CD4-positive, alpha-beta memory T cell (primary cell): ENCODE measurements at regions not wholly inside any gene's neighbourhood (a gene's known extent, or its start where the extent isn't known, plus 50 kb on each side); places are given as distances from the start of the nearest gene placed in this dataset.

Source experiments
- CTCF ChIA-PET: fragments of 350-600 bp; sonication (Branson Sonifier 250); formaldehyde crosslinking; loops from one replicate; lab custom pipeline; 2021; ENCODE audit warnings: inconsistent platforms; ENCODE audit not compliant: partially characterized antibody; lab: Charles Lee
- POLR2A ChIA-PET: fragments of 350-600 bp; sonication (Branson Sonifier 250); formaldehyde crosslinking; loops from one replicate; lab custom pipeline; 2021; ENCODE audit not compliant: partially characterized antibody; lab: Charles Lee
- DNase-seq, 5 donors: peaks; one replicate each; pipeline versions ENCODE4 v3.0.0 to v3.0.0-alpha.2; 2020 to 2022; ENCODE audit warnings: mixed read lengths in 1 of 5
- H3K27ac ChIP-seq: one replicate; pipeline ENCODE4 v1.7.0; 2013; ENCODE audit warnings: low read depth, low read length
- H3K27me3 ChIP-seq: 2 replicates; pipeline ENCODE4 v1.7.0; 2013; ENCODE audit warnings: mild to moderate bottlenecking, low read length, moderate library complexity; ENCODE audit not compliant: insufficient read depth
- H3K36me3 ChIP-seq: 2 replicates; pipeline ENCODE4 v1.7.0; 2013; ENCODE audit warnings: mild to moderate bottlenecking, low read length, moderate library complexity; ENCODE audit not compliant: insufficient read depth
- H3K4me1 ChIP-seq: 2 replicates; pipeline ENCODE4 v1.7.0; 2013; ENCODE audit warnings: mild to moderate bottlenecking, low read length, moderate library complexity; ENCODE audit not compliant: insufficient read depth
- H3K4me3 ChIP-seq, 2 donors: one replicate each; pipeline ENCODE4 v1.7.0; 2013; ENCODE audit warnings: low read length in 2 of 2, mild to moderate bottlenecking in 1 of 2
- H3K9me3 ChIP-seq, 2 donors: one replicate each; pipeline ENCODE4 v1.7.0; 2013; ENCODE audit warnings: low read length in 2 of 2, control low read depth in 1 of 2; ENCODE audit not compliant: control insufficient read depth in 1 of 2
- H3K27ac Mint-ChIP-seq, 7 donors: one replicate each; pipeline ENCODE4 v1.8.0; 2020 to 2021; ENCODE audit warnings: mixed read lengths in 7 of 7, mild to moderate bottlenecking in 6 of 7, inconsistent platforms in 3 of 7, moderate library complexity in 3 of 7
- H3K27me3 Mint-ChIP-seq, 2 donors: one replicate each; pipeline ENCODE4 v1.8.0; 2020 to 2021; ENCODE audit warnings: mixed read lengths in 2 of 2
- H3K36me3 Mint-ChIP-seq, 2 donors: one replicate each; pipeline ENCODE4 v1.8.0; 2020 to 2021; ENCODE audit warnings: mixed read lengths in 2 of 2, inconsistent platforms in 1 of 2, mild to moderate bottlenecking in 1 of 2
- H3K4me1 Mint-ChIP-seq, 4 donors: one replicate each; pipeline ENCODE4 v1.8.0; 2020 to 2021; ENCODE audit warnings: mixed read lengths in 4 of 4, mild to moderate bottlenecking in 1 of 4
- H3K4me3 Mint-ChIP-seq, 8 donors: one replicate each; pipeline ENCODE4 v1.8.0; 2020 to 2021; ENCODE audit warnings: mixed read lengths in 8 of 8, mild to moderate bottlenecking in 7 of 8, moderate library complexity in 6 of 8, inconsistent platforms in 3 of 8
- H3K9me3 Mint-ChIP-seq, 8 donors: one replicate each; pipeline ENCODE4 v1.8.0; 2020 to 2021; ENCODE audit warnings: mixed read lengths in 8 of 8, mild to moderate bottlenecking in 5 of 8, inconsistent platforms in 3 of 8, moderate library complexity in 1 of 8
- intact Hi-C: fragments of 100-400 bp; cut with micrococcal nuclease; formaldehyde crosslinking; loops from one replicate; pipeline ENCODE4 v1.15.1; 2023

GRCh38 chr4:84401701-84402306 is 97.3 kb downstream of the NKX6-1 start:
- no peaks in the 10 kb centered on the region for H3K4me1 ChIP-seq
- H3K27ac Mint-ChIP-seq: no peak overlapping the region
- no peaks in the 10 kb centered on the region for H3K36me3 Mint-ChIP-seq
- H3K27me3 Mint-ChIP-seq: peaks cover 0 to 6% of the 10 kb centered on the region in 2 donors
- intact Hi-C loops: no loop called here
- H3K36me3 ChIP-seq: no peaks in the 10 kb centered on the region
- POLR2A ChIA-PET: no interaction called here
- no peak overlapping the region for H3K4me3 Mint-ChIP-seq
- H3K9me3 Mint-ChIP-seq: peaks cover 0 to 2% (median 0%) of the 10 kb centered on the region in 8 donors
- no peaks in the 10 kb centered on the region for H3K9me3 ChIP-seq
- no peaks in the 10 kb centered on the region for H3K4me1 Mint-ChIP-seq
- no peak overlapping the region for H3K4me3 ChIP-seq
- H3K27me3 ChIP-seq: no peaks in the 10 kb centered on the region
- no peak for DNase-seq
- no peak overlapping the region for H3K27ac ChIP-seq
- CTCF ChIA-PET: no interaction called here

DNA sequence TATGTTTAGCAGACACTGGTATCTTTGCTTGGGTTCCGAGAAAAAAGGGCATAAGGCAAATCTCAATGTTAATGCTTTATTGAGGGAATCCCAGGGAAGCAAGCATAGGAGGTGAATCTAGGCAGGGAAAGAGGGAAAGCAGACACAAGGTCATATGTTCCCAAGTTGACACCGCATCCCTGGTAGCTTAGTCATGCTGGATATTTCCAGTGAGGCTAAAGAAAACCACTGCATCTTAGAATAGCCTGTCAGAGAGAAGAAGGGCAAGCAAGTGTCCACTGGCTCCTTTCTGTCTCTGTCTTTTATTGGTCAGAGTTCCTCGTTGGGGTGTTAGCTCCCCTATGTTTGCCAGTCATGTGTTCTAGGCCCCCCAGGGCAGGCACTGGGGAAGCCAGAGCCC is 104.7 kb downstream of the NKX6-1 start:
- Histone ChIP-seq H3K36me3 (no peaks in the 10 kb centered on the region), H3K9me3 (no peaks in the 10 kb centered on the region), H3K27me3 (no peaks in the 10 kb centered on the region), H3K4me3 (no peak overlapping the region), H3K27ac (no peak overlapping the region), H3K4me1 (no peaks in the 10 kb centered on the region)
- CTCF ChIA-PET: no interaction called here
- Mint-ChIP-seq H3K4me3 (no peak overlapping the region), H3K4me1 (no peaks in the 10 kb centered on the region), H3K27ac (no peak overlapping the region), H3K36me3 (no peaks in the 10 kb centered on the region), H3K9me3 (peaks cover 0 to 4% (median 0%) of the 10 kb centered on the region in 8 donors), H3K27me3 (peaks cover 0 to 1% of the 10 kb centered on the region in 2 donors)
- POLR2A ChIA-PET: no interaction called here
- intact Hi-C loops: no loop called here
- DNase-seq: no peak

GRCh38 chr4:84392951-84393590 is 106.0 kb downstream of the NKX6-1 start:
- no peak overlapping the region for H3K4me3 Mint-ChIP-seq
- H3K27ac Mint-ChIP-seq: no peak overlapping the region
- H3K36me3 ChIP-seq: no peaks in the 10 kb centered on the region
- H3K4me1 ChIP-seq: no peaks in the 10 kb centered on the region
- no peaks in the 10 kb centered on the region for H3K4me1 Mint-ChIP-seq
- peaks cover 0 to 1% of the 10 kb centered on the region in 2 donors for H3K27me3 Mint-ChIP-seq
- intact Hi-C loops: no loop called here
- POLR2A ChIA-PET: no interaction called here
- H3K4me3 ChIP-seq: no peak overlapping the region
- H3K9me3 ChIP-seq: no peaks in the 10 kb centered on the region
- no peaks in the 10 kb centered on the region for H3K36me3 Mint-ChIP-seq
- no peaks in the 10 kb centered on the region for H3K27me3 ChIP-seq
- DNase-seq: no peak
- CTCF ChIA-PET: no interaction called here
- no peak overlapping the region for H3K27ac ChIP-seq
- peaks cover 0 to 7% (median 0%) of the 10 kb centered on the region in 8 donors for H3K9me3 Mint-ChIP-seq

GRCh38 chr4:84389406-84389805 is 109.7 kb downstream of the NKX6-1 start:
- peaks cover 0 to 2% (median under 1%) of the 10 kb centered on the region in 8 donors for H3K9me3 Mint-ChIP-seq
- Histone ChIP-seq H3K27me3 (no peaks in the 10 kb centered on the region), H3K4me1 (no peaks in the 10 kb centered on the region), H3K9me3 (no peaks in the 10 kb centered on the region), H3K27ac (no peak overlapping the region), H3K36me3 (no peaks in the 10 kb centered on the region), H3K4me3 (no peak overlapping the region)
- no peaks in the 10 kb centered on the region for H3K36me3 Mint-ChIP-seq
- no peak overlapping the region for H3K4me3 Mint-ChIP-seq
- ChIA-PET CTCF (no interaction called here), POLR2A (no interaction called here)
- H3K27ac Mint-ChIP-seq: no peak overlapping the region
- H3K4me1 Mint-ChIP-seq: no peaks in the 10 kb centered on the region
- intact Hi-C loops: no loop called here
- DNase-seq: no peak
- peaks cover 0 to 4% of the 10 kb centered on the region in 2 donors for H3K27me3 Mint-ChIP-seq

- H3K4me1 ChIP-seq: no peaks in the 10 kb centered on the region
- POLR2A ChIA-PET: no interaction called here
These were observed 113.9 kb downstream of the NKX6-1 start for GRCh38 chr4:84385203-84385602.

DNA sequence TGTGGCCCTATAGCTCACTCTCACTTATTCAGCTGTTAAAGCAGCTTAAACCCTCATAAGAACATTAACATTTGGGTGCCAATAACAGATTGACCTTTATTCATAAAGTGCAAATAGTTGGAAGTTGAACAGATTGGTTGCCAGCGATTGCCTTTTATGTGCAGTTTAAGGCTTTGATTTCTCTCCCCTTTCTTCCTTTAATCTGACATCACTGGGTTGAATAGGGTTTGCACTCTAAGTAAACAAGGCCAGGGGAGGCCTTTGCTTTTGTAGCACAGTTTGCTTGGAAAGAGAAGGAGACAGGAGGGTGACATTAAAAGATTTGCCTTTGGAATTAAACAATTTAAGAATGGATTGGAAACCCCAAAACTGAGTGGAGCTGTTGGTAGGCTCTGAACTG is 114.3 kb downstream of the NKX6-1 start:
- Mint-ChIP-seq H3K27me3 (peaks cover 0 to 7% of the 10 kb centered on the region in 2 donors), H3K36me3 (no peaks in the 10 kb centered on the region), H3K4me1 (no peaks in the 10 kb centered on the region), H3K9me3 (peaks cover 0 to 5% (median 0%) of the 10 kb centered on the region in 8 donors), H3K27ac (no peak overlapping the region), H3K4me3 (no peak overlapping the region)
- DNase-seq: no peak
- Histone ChIP-seq H3K27ac (no peak overlapping the region), H3K36me3 (no peaks in the 10 kb centered on the region), H3K27me3 (no peaks in the 10 kb centered on the region), H3K4me1 (no peaks in the 10 kb centered on the region), H3K4me3 (no peak overlapping the region), H3K9me3 (no peaks in the 10 kb centered on the region)
- intact Hi-C loops: no loop called here
- ChIA-PET POLR2A (no interaction called here), CTCF (no interaction called here)

More at GRCh38 chr4:84385203-84385602, 113.9 kb downstream of the NKX6-1 start:
- Mint-ChIP-seq H3K9me3 (peaks cover 0 to 5% (median 0%) of the 10 kb centered on the region in 8 donors), H3K27ac (no peak overlapping the region), H3K27me3 (peaks cover 0 to 5% of the 10 kb centered on the region in 2 donors), H3K4me3 (no peak overlapping the region), H3K4me1 (no peaks in the 10 kb centered on the region), H3K36me3 (no peaks in the 10 kb centered on the region)
- Histone ChIP-seq H3K36me3 (no peaks in the 10 kb centered on the region), H3K27ac (no peak overlapping the region), H3K27me3 (no peaks in the 10 kb centered on the region), H3K4me3 (no peak overlapping the region), H3K9me3 (no peaks in the 10 kb centered on the region)
- CTCF ChIA-PET: no interaction called here
- DNase-seq: no peak
- intact Hi-C loops: no loop called here

DNA sequence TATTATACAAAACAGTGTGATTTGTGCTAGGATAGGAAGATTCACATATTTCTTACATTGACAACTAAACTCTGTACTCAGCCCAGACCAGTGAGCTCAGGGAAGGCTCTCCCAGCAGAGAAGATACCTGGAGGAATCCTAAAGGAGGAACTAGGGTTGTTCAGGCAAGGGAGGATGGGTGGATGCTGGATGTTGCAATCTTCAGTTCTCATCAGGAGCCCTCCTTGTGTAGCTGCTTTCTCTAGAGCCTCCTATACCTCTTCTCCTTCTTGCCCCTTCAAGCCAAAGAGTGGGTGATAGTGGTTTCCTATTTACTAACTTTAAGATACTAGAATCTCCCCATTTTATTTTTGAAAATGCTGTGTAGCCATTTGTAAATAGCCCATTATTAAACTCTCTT is 117.3 kb downstream of the NKX6-1 start:
- no peak for DNase-seq
- Mint-ChIP-seq H3K4me1 (no peaks in the 10 kb centered on the region), H3K36me3 (no peaks in the 10 kb centered on the region), H3K27me3 (peaks cover 0 to 7% of the 10 kb centered on the region in 2 donors), H3K27ac (no peak overlapping the region), H3K9me3 (peaks cover 0 to 2% (median 0%) of the 10 kb centered on the region in 8 donors), H3K4me3 (no peak overlapping the region)
- intact Hi-C loops: no loop called here
- Histone ChIP-seq H3K9me3 (no peaks in the 10 kb centered on the region), H3K4me3 (no peak overlapping the region), H3K27ac (no peak overlapping the region), H3K4me1 (no peaks in the 10 kb centered on the region), H3K36me3 (no peaks in the 10 kb centered on the region), H3K27me3 (no peaks in the 10 kb centered on the region)
- CTCF ChIA-PET: no interaction called here
- POLR2A ChIA-PET: no interaction called here
